ENCODE measurements at regions not wholly inside any gene's neighbourhood (a gene's known extent, or its start where the extent isn't known, plus 50 kb on each side); places are given as distances from the start of the nearest gene placed in this dataset.

- TF ChIP-seq POLR2A (IDR thresholded peaks at IDR 0.05) (no peak), POLR2AphosphoS5 (IDR thresholded peaks at IDR 0.05) (peak; percentile 73), CTCF (IDR thresholded peaks at IDR 0.05) (no peak)
- Histone ChIP-seq H3K36me3 (no peaks in the 10 kb centered on the region), H3K27ac (peak overlapping the region in 1 of 2 donors; percentile 67), H3K4me1 (replicated peaks) (peaks cover 9% of the 10 kb centered on the region), H3K27me3 (replicated peaks; ENCODE audit: insufficient read depth) (no peaks in the 10 kb centered on the region), H3K4me3 (no peak overlapping the region), H3K9me3 (no peaks in the 10 kb centered on the region)
- DNase-seq (ENCODE audit: low spot score), result peak; percentile 32
- WGBS, result 30% methylated on average over 3 of the region's 3 CpGs
- intact Hi-C loops (cut with DNase I), result no loop called here
Measured at GRCh38 chr12:93174048-93174447, 203.7 kb upstream of the NUDT4 start.

- H3K4me3 ChIP-seq, result no peak overlapping the region
- no peaks in the 10 kb centered on the region for H3K36me3 ChIP-seq
- DNase-seq (ENCODE audit: low spot score), result no peak
- no peaks in the 10 kb centered on the region for H3K27me3 ChIP-seq (replicated peaks; ENCODE audit: insufficient read depth)
- TF ChIP-seq POLR2A (IDR thresholded peaks at IDR 0.05), result no peak
- TF ChIP-seq POLR2AphosphoS5 (IDR thresholded peaks at IDR 0.05), result no peak
- TF ChIP-seq CTCF (IDR thresholded peaks at IDR 0.05), result no peak
- WGBS, result 93% methylated on average over 5 of the region's 5 CpGs
- H3K27ac ChIP-seq, result peak overlapping the region in 1 of 2 donors; percentile 67
- no peaks in the 10 kb centered on the region for H3K9me3 ChIP-seq
- H3K4me1 ChIP-seq (replicated peaks), result peaks cover 9% of the 10 kb centered on the region
- intact Hi-C loops (cut with DNase I), result no loop called here
Measured at GRCh38 chr12:93174473-93174872, 203.3 kb upstream of the NUDT4 start.

- intact Hi-C loops (cut with DNase I), result loop anchor here (5.0 kb wide), 1 partner anchor 201 kb away; the partner anchor contains the start of gene NUDT4
- H3K27ac ChIP-seq, result peak overlapping the region; percentile 51 to 67
- 28% methylated on average over 1 of the region's 1 CpG for WGBS
Measured at GRCh38 chr12:93176165-93176564, 201.6 kb upstream of the NUDT4 start.

GRCh38 chr12:93176610-93177126 lies 201.1 kb upstream of the NUDT4 start:
- Histone ChIP-seq H3K27ac (peak overlapping the region in 1 of 2 donors; percentile 67), H3K9me3 (no peaks in the 10 kb centered on the region), H3K36me3 (no peaks in the 10 kb centered on the region), H3K4me1 (replicated peaks) (peaks cover 13% of the 10 kb centered on the region), H3K27me3 (replicated peaks; ENCODE audit: insufficient read depth) (no peaks in the 10 kb centered on the region), H3K4me3 (no peak overlapping the region)
- 34% methylated on average over 2 of the region's 2 CpGs for WGBS
- TF ChIP-seq POLR2AphosphoS5 (IDR thresholded peaks at IDR 0.05), result no peak
- TF ChIP-seq POLR2A (IDR thresholded peaks at IDR 0.05), result no peak
- TF ChIP-seq CTCF (IDR thresholded peaks at IDR 0.05), result no peak
- DNase-seq (ENCODE audit: low spot score), result no peak
- intact Hi-C loops (cut with DNase I), result loop anchor here (5.0 kb wide), 1 partner anchor 201 kb away; the partner anchor contains the start of gene NUDT4

More at GRCh38 chr12:93176165-93176564, 201.6 kb upstream of the NUDT4 start:
- H3K4me1 ChIP-seq (replicated peaks), result peaks cover 9% of the 10 kb centered on the region
- TF ChIP-seq CTCF (IDR thresholded peaks at IDR 0.05), result no peak
- TF ChIP-seq POLR2AphosphoS5 (IDR thresholded peaks at IDR 0.05), result no peak
- H3K4me3 ChIP-seq, result no peak overlapping the region
- H3K9me3 ChIP-seq, result no peaks in the 10 kb centered on the region
- H3K27me3 ChIP-seq (replicated peaks; ENCODE audit: insufficient read depth), result no peaks in the 10 kb centered on the region
- H3K36me3 ChIP-seq, result no peaks in the 10 kb centered on the region
- DNase-seq (ENCODE audit: low spot score), result no peak
